ENCODE measurements at regions not wholly inside any gene's neighbourhood (a gene's known extent, or its start where the extent isn't known, plus 50 kb on each side); places are given as distances from the start of the nearest gene placed in this dataset.

DNA sequence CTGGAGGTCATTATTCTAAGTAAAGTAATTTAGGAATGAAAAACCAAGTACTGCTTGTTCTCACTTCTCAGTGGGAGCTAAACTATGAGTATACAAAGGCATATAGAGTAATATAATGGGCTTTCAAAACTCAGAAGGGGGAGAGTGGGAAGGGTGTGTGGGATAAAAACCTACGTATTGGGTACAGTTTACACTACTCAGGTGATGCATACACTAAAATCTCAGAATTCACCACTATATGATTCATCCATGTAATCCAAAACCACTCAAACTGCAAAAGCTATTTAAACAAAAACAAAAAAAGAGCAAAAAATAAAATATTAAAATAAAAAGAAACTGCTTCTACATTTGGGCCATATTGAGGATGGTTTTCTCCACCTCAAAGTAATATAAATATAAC, 623.3 kb downstream of the NSUN3 start:
- intact Hi-C loops (cut with micrococcal nuclease; ENCODE audit: unreplicated experiment), result no loop called here
- Histone ChIP-seq H3K36me3 (ENCODE audit: insufficient read depth, low read length, poor library complexity, severe bottlenecking) (no peaks in the 10 kb centered on the region), H3K9me3 (ENCODE audit: low read depth, low read length, poor library complexity, severe bottlenecking) (peaks cover 21% of the 10 kb centered on the region), H3K27me3 (replicated peaks; ENCODE audit: insufficient read depth, low read depth, low read length, poor library complexity) (no peaks in the 10 kb centered on the region), H3K4me3 (ENCODE audit: low read depth, low read length, poor library complexity, severe bottlenecking) (no peak overlapping the region), H3K27ac (ENCODE audit: low read depth, low read length, poor library complexity, severe bottlenecking) (no peak overlapping the region), H3K4me1 (ENCODE audit: insufficient read depth, low read length, poor library complexity, severe bottlenecking) (no peaks in the 10 kb centered on the region)
- no peak for DNase-seq (ENCODE audit: low spot score)
- ChIA-PET CTCF (no interaction called here), POLR2A (ENCODE audit: low non-redundant PET) (no interaction called here)
- BruUV-seq (replicated peaks), result no TSS peak
- no peak for TF ChIP-seq EZH2 (IDR thresholded peaks at IDR 0.05; ENCODE audit: borderline replicate concordance, low read depth, low read length, poor library complexity, severe bottlenecking)
- TF ChIP-seq, protein P1, sequence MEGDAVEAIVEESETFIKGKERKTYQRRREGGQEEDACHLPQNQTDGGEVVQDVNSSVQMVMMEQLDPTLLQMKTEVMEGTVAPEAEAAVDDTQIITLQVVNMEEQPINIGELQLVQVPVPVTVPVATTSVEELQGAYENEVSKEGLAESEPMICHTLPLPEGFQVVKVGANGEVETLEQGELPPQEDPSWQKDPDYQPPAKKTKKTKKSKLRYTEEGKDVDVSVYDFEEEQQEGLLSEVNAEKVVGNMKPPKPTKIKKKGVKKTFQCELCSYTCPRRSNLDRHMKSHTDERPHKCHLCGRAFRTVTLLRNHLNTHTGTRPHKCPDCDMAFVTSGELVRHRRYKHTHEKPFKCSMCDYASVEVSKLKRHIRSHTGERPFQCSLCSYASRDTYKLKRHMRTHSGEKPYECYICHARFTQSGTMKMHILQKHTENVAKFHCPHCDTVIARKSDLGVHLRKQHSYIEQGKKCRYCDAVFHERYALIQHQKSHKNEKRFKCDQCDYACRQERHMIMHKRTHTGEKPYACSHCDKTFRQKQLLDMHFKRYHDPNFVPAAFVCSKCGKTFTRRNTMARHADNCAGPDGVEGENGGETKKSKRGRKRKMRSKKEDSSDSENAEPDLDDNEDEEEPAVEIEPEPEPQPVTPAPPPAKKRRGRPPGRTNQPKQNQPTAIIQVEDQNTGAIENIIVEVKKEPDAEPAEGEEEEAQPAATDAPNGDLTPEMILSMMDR (conservative IDR thresholded peaks at IDR 0.05; ENCODE audit: low read depth, low read length), result no peak

DNA sequence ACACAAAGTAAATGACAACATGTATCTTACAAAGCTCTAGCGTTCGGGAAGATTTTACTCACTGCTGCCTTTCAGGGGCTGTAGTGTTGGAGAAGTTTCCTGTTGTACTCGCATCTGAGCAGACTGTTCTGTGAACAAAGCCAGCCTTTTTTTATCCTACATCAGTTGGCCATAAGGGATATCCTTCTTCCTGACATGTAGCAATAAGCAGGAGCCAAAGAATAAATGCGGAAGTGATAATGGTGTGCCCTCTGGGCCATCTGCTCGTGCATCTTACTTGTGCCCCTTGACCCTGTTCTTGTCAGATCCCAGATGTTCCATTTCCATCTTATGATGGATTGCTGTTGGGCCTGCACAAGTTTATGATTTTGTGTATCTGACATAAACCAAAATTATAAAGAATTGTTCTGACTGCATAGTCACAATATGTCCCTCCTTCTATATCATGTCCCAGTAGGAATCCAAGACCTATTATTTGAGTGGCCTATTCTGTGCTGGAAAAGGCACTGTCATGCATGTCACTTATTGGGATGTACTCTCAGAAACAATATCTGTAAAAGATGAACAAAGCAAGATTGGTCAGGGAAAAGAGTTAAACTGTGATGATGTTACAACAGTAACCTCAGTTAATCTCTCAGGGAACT, 631.3 kb downstream of the NSUN3 start:
- BruUV-seq (replicated peaks), result no TSS peak
- H3K9me3 ChIP-seq (ENCODE audit: low read depth, low read length, poor library complexity, severe bottlenecking), result peaks cover 3% of the 10 kb centered on the region
- no peak overlapping the region for H3K4me3 ChIP-seq (ENCODE audit: low read depth, low read length, poor library complexity, severe bottlenecking)
- H3K36me3 ChIP-seq (ENCODE audit: insufficient read depth, low read length, poor library complexity, severe bottlenecking), result no peaks in the 10 kb centered on the region
- POLR2A ChIA-PET (ENCODE audit: low non-redundant PET), result no interaction called here
- intact Hi-C loops (cut with micrococcal nuclease; ENCODE audit: unreplicated experiment), result no loop called here
- CTCF ChIA-PET, result no interaction called here
- H3K4me1 ChIP-seq (ENCODE audit: insufficient read depth, low read length, poor library complexity, severe bottlenecking), result no peaks in the 10 kb centered on the region
- no peak for DNase-seq (ENCODE audit: low spot score)
- TF ChIP-seq EZH2 (IDR thresholded peaks at IDR 0.05; ENCODE audit: borderline replicate concordance, low read depth, low read length, poor library complexity, severe bottlenecking), result no peak
- TF ChIP-seq, protein P1 (conservative IDR thresholded peaks at IDR 0.05; ENCODE audit: low read depth, low read length), result no peak
- no peak overlapping the region for H3K27ac ChIP-seq (ENCODE audit: low read depth, low read length, poor library complexity, severe bottlenecking)
- no peaks in the 10 kb centered on the region for H3K27me3 ChIP-seq (replicated peaks; ENCODE audit: insufficient read depth, low read depth, low read length, poor library complexity)

DNA sequence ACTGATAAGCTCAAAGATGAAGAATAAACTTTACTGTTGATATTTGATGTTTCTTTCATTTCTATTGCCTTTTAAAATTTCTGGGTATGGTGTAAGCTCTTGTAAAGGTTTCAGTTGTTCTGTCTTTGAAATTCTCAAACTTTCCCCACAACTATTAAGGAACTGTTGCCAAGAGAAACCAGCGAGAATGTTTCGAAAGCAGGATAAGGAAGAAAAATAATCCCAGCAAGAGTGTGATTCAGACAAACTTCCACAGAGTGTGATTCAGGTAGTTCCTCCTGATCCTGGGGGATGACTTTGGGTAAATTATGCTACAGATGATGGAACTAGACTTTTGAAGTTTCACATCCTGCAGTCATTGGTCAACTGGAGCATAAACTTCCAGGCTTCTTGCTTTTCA, 632.0 kb downstream of the NSUN3 start:
- Histone ChIP-seq H3K9me3 (ENCODE audit: low read depth, low read length, poor library complexity, severe bottlenecking) (peaks cover 3% of the 10 kb centered on the region), H3K4me1 (ENCODE audit: insufficient read depth, low read length, poor library complexity, severe bottlenecking) (no peaks in the 10 kb centered on the region), H3K36me3 (ENCODE audit: insufficient read depth, low read length, poor library complexity, severe bottlenecking) (no peaks in the 10 kb centered on the region), H3K27me3 (replicated peaks; ENCODE audit: insufficient read depth, low read depth, low read length, poor library complexity) (no peaks in the 10 kb centered on the region), H3K4me3 (ENCODE audit: low read depth, low read length, poor library complexity, severe bottlenecking) (no peak overlapping the region), H3K27ac (ENCODE audit: low read depth, low read length, poor library complexity, severe bottlenecking) (no peak overlapping the region)
- TF ChIP-seq, protein P1 (conservative IDR thresholded peaks at IDR 0.05; ENCODE audit: low read depth, low read length), result no peak
- TF ChIP-seq EZH2 (IDR thresholded peaks at IDR 0.05; ENCODE audit: borderline replicate concordance, low read depth, low read length, poor library complexity, severe bottlenecking), result no peak
- ChIA-PET CTCF (no interaction called here), POLR2A (ENCODE audit: low non-redundant PET) (no interaction called here)
- intact Hi-C loops (cut with micrococcal nuclease; ENCODE audit: unreplicated experiment), result no loop called here
- BruUV-seq (replicated peaks), result no TSS peak
- DNase-seq (ENCODE audit: low spot score), result no peak

Data from A673 (cell line).